Ovary (tissue), 7 donors: ENCODE measurements at regions not wholly inside any gene's neighbourhood (a gene's known extent, or its start where the extent isn't known, plus 50 kb on each side); places are given as distances from the start of the nearest gene placed in this dataset.
A peak's percentile ranks its signal among the peaks of the same experiment; 100 is the strongest.

ENCODE experiments used
- DNase-seq, 5 donors: peaks; one replicate each; pipeline ENCODE4 v3.0.0-alpha.2; 2019 to 2020
- H3K27ac ChIP-seq, 2 donors: fragments of 200-600 bp; one replicate each; pipeline versions ENCODE4 v1.5.1 to v1.8.0; 2019 to 2022
- H3K27me3 ChIP-seq: fragments of 200-600 bp; one replicate; pipeline ENCODE4 v1.8.0; 2022
- H3K36me3 ChIP-seq: fragments of 200-600 bp; sonication (generic); one replicate; pipeline ENCODE4 v1.5.1; 2019
- H3K4me1 ChIP-seq: one replicate; pipeline ENCODE4 v1.8.1; 2013; ENCODE audit warnings: mild to moderate bottlenecking, moderate library complexity; ENCODE audit not compliant: insufficient read depth
- H3K4me3 ChIP-seq: fragments of 200-600 bp; sonication (generic); one replicate; pipeline ENCODE4 v1.5.1; 2017
- H3K9me3 ChIP-seq, 2 donors: fragments of 200-600 bp in 1 of 2; sonication (generic) in 1 of 2; one replicate each; pipeline versions ENCODE4 v1.5.1 to v1.8.1; 2013 to 2019; ENCODE audit warnings: mild to moderate bottlenecking in 1 of 2, moderate library complexity in 1 of 2
- CTCF ChIP-seq, 3 donors: fragments of 450-650 bp in 2 of 3; fragments of 200-600 bp in 1 of 3; IDR thresholded peaks; one replicate each; pipeline versions ENCODE4 v1.5.1 to v1.8.0; 2016 to 2022; ENCODE audit warnings: antibody characterized with exemption in 3 of 3, mild to moderate bottlenecking in 1 of 3
- EP300 ChIP-seq: sonication (generic); formaldehyde crosslinking; IDR thresholded peaks from one replicate; pipeline ENCODE4 v1.6.1; 2017; ENCODE audit warnings: antibody characterized with exemption
- POLR2A ChIP-seq: fragments of 450-650 bp; IDR thresholded peaks from one replicate; pipeline ENCODE4 v1.6.1; 2017; ENCODE audit warnings: antibody characterized with exemption, mild to moderate bottlenecking, moderate library complexity
- WGBS, 3 donors: extraction: QIAGEN DNeasy Blood & Tissue Kit in 1 of 3; methylation state at CpG; one replicate each; pipeline versions ENCODE4 v1.1.5 to v1.1.7; 2013 to 2017; 5-methylcytosine and 5-hydroxymethylcytosine counted together
- intact Hi-C, 4 donors: fragments of 100-400 bp; cut with DNase I; formaldehyde crosslinking; loops; one replicate each; pipeline versions ENCODE4 v1.11.0 to v1.15.1; 2022 to 2023
- donor health status: DM: no; HTN: no; CAD: no; lungs with moderate emphysema.
- donor health status: DM: no; HTN: no; CAD: no.
- donor health status: Bipolar disorder and iron deficiency.
- donor health status: DM: no; HTN: no; CAD: no.
- donor health status: DM: yes; HTN: yes; CAD: no.

GRCh38 chr12:116463366-116463765, 95.8 kb upstream of the MAP1LC3B2 start:
- DNase-seq = peak in 1 of 5 donors; percentile 6
- Histone ChIP-seq H3K36me3 (no peaks in the 10 kb centered on the region), H3K4me1 (no peaks in the 10 kb centered on the region), H3K9me3 (no peaks in the 10 kb centered on the region), H3K27ac (no peak overlapping the region), H3K27me3 (no peaks in the 10 kb centered on the region), H3K4me3 (no peak overlapping the region)
- no peak for TF ChIP-seq CTCF (IDR thresholded peaks at IDR 0.05)
- TF ChIP-seq EP300 = no peak
- TF ChIP-seq POLR2A = no peak
- 88 to 100% (median 90%) methylated on average over 1 of the region's 1 CpG for WGBS, 3 donors
- intact Hi-C loops = no loop called here

- no peaks in the 10 kb centered on the region for H3K9me3 ChIP-seq
- H3K27me3 ChIP-seq = no peaks in the 10 kb centered on the region
- no peak overlapping the region for H3K27ac ChIP-seq
- DNase-seq = no peak
- no peaks in the 10 kb centered on the region for H3K4me1 ChIP-seq
- intact Hi-C loops = no loop called here
- H3K36me3 ChIP-seq = no peaks in the 10 kb centered on the region
- WGBS, 3 donors = 81 to 89% (median 88%) methylated on average over 3 of the region's 3 CpGs
- no peak overlapping the region for H3K4me3 ChIP-seq
- TF ChIP-seq POLR2A (no peak), CTCF (IDR thresholded peaks at IDR 0.05) (no peak), EP300 (no peak)
Observed at GRCh38 chr12:116465407-116465806, 93.8 kb upstream of the MAP1LC3B2 start.

GRCh38 chr12:116465856-116466255, 93.3 kb upstream of the MAP1LC3B2 start:
- Histone ChIP-seq H3K27me3 (no peaks in the 10 kb centered on the region), H3K4me3 (no peak overlapping the region)
- TF ChIP-seq CTCF (IDR thresholded peaks at IDR 0.05) (no peak), EP300 (no peak), POLR2A (no peak)

GRCh38 chr12:116466536-116466935, 92.6 kb upstream of the MAP1LC3B2 start:
- H3K4me3 ChIP-seq = no peak overlapping the region
- no peak overlapping the region for H3K27ac ChIP-seq
- TF ChIP-seq CTCF (IDR thresholded peaks at IDR 0.05) (no peak), POLR2A (no peak), EP300 (no peak)
- H3K4me1 ChIP-seq = no peaks in the 10 kb centered on the region
- WGBS, 3 donors = 71 to 79% (median 74%) methylated on average over 3 of the region's 3 CpGs
- H3K27me3 ChIP-seq = no peaks in the 10 kb centered on the region
- no peaks in the 10 kb centered on the region for H3K36me3 ChIP-seq
- intact Hi-C loops = no loop called here
- no peaks in the 10 kb centered on the region for H3K9me3 ChIP-seq
- no peak for DNase-seq

More at GRCh38 chr12:116465856-116466255, 93.3 kb upstream of the MAP1LC3B2 start:
- no peak overlapping the region for H3K27ac ChIP-seq
- intact Hi-C loops = no loop called here
- H3K4me1 ChIP-seq = no peaks in the 10 kb centered on the region
- peak in 1 of 5 donors; percentile 7 for DNase-seq
- 75 to 90% (median 82%) methylated on average over 4 of the region's 4 CpGs for WGBS, 3 donors
- no peaks in the 10 kb centered on the region for H3K9me3 ChIP-seq
- H3K36me3 ChIP-seq = no peaks in the 10 kb centered on the region
